ENCODE measurements at regions not wholly inside any gene's neighbourhood (a gene's known extent, or its start where the extent isn't known, plus 50 kb on each side); places are given as distances from the start of the nearest gene placed in this dataset.

DNA sequence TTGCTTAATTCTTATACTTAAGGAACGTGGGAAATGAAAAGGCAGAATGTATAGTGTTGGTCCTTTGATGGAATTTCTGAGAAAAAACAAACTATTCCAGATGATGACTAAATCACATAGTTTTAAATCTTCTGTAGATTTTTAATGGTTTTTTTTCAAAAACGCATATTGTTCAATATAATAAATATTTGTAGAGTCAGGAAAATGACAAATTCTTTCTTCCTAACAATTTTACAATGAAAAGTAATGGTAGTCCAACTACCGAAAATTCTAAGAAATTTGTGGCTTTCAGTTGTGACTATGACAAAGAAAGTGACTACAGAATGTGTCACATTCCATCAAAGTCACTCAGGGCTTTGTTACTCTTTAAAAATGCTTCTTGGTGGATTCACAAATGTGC lies 164.8 kb upstream of the PITX2 start:
- no peak for TF ChIP-seq RNF2 (IDR thresholded peaks at IDR 0.05; ENCODE audit: borderline replicate concordance, low read depth)
- TF ChIP-seq, protein P1, sequence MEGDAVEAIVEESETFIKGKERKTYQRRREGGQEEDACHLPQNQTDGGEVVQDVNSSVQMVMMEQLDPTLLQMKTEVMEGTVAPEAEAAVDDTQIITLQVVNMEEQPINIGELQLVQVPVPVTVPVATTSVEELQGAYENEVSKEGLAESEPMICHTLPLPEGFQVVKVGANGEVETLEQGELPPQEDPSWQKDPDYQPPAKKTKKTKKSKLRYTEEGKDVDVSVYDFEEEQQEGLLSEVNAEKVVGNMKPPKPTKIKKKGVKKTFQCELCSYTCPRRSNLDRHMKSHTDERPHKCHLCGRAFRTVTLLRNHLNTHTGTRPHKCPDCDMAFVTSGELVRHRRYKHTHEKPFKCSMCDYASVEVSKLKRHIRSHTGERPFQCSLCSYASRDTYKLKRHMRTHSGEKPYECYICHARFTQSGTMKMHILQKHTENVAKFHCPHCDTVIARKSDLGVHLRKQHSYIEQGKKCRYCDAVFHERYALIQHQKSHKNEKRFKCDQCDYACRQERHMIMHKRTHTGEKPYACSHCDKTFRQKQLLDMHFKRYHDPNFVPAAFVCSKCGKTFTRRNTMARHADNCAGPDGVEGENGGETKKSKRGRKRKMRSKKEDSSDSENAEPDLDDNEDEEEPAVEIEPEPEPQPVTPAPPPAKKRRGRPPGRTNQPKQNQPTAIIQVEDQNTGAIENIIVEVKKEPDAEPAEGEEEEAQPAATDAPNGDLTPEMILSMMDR (IDR thresholded peaks at IDR 0.05), result no peak
- TF ChIP-seq, protein P2, sequence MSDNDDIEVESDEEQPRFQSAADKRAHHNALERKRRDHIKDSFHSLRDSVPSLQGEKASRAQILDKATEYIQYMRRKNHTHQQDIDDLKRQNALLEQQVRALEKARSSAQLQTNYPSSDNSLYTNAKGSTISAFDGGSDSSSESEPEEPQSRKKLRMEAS (IDR thresholded peaks at IDR 0.05), result no peak
